GM21825 (cell line): ENCODE measurements at regions not wholly inside any gene's neighbourhood (a gene's known extent, or its start where the extent isn't known, plus 50 kb on each side); places are given as distances from the start of the nearest gene placed in this dataset.

ENCODE experiments used
- ATAC-seq: cut with Tn5 transposase; IDR thresholded peaks from one replicate; pipeline ENCODE4 v1.9.1; 2021; ENCODE audit warnings: mild to moderate bottlenecking, moderate library complexity; ENCODE audit not compliant: unreplicated experiment

DNA sequence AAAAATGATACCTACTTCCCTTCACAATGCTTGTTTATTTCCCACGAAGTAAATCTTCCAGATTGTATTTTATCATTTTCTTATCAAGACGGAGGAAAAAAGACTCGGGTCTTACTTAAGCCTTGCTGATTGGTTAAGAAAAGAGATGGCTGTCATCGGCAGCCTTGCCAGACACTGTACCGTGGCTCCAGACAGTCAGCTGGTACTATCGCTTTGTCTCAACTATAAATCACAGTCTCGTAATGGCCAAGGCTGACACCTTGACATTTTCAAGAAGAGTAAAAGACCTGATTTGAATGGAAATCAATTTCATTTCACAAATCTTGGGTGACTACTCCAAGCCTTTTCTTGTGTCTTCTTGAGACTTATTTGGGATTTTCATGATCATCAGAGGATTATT is 868.0 kb downstream of the USP25 start:
- ATAC-seq, result no peak

GRCh38 chr21:16605597-16605996 is 875.8 kb downstream of the USP25 start:
- no peak for ATAC-seq

DNA sequence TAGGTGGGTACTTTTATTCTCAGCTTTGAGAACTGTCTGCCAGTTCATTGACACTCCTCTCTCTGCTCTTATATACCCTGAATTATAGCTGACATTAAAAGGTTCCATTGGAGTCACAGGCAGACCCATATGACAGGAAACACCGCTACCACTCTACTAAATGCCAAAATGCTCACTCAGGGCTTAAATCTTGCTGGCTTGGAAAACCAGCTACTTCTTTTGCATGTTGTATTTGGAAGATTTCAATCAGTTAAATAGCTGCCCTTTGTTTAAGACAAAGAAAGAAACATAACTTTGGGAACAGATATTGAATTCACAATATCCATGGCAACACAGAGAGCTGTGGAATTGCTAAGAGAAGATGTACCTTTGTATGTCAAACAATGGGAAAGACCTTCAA is 876.5 kb downstream of the USP25 start:
- ATAC-seq, result no peak

- ATAC-seq, result no peak
Observed at GRCh38 chr21:16608209-16608830, 878.5 kb downstream of the USP25 start.

GRCh38 chr21:16619281-16619680 is 889.5 kb downstream of the USP25 start:
- no peak for ATAC-seq

DNA sequence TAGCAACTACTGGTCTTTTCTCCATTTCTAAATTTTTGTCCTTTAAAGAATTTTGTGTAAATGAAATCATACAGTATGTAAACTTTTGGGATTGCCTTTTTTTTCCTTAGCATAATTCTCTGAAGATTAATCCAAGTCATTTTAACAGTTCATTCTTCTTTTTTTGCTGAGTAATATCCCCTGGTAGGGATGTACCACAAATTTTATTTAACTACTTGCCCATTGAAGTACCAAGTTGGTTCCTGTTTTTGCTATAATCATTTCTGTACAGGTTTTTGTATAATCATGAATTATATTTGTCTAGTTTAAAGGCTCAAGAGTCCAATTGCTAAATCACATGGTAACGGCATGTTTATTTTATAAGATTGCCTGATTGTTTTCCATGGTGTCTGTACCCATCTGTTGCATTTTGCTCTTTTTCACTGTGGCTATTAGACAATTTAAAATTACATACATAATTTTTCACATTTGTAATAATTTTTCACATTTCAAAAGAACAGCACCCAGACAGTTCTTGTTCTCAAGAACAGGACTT is 891.1 kb downstream of the USP25 start:
- ATAC-seq, result no peak

- no peak for ATAC-seq
Observed at GRCh38 chr21:16624479-16625118, 888.2 kb upstream of the CXADR start.

DNA sequence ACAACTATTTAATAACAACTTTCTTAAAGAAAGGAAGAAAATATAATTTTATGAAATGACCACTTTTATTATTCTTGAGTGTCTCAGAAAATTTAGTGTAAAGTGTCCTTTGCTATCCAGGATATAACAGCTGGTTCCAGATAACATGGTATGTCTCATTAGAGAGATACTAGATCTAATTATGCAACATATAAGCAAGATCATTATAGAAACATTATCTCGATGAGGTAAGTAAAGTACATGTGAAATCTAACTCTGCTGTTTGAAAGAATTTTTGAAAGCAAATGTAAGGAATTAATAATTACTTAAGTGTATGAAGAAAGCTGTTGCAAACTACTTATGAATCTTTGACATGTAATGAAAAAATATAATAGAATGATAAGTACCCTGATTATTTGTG is 887.4 kb upstream of the CXADR start:
- no peak for ATAC-seq

DNA sequence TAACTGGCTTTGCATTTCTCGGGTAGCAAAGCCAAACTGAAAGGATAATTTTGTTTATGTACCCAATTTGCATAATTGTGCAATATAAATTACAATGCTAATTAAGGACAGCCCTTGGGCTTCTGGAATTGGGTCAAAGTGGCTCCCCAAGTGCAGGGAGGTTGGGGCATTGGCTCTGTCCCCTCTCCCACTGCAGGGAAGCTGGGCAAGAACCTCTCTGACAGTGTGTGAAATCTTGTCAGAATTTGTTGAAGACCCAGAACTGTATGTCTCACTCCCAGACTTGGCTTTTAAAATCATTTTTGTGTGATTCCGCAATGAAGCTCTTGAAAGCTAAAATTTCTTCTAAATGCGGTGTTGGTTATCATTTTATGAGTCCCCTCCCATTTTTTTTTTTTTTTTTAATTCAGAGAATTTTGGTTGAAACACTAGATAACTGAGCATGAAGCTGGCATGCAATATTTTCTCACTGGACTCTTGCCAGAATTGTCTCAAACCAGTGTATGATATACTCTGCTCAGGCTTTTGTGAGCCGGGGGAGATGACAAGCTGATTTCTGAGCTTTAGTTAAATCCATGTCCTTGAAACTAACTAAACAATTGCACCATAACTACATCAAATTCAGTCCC is 878.9 kb upstream of the CXADR start:
- no peak for ATAC-seq

DNA sequence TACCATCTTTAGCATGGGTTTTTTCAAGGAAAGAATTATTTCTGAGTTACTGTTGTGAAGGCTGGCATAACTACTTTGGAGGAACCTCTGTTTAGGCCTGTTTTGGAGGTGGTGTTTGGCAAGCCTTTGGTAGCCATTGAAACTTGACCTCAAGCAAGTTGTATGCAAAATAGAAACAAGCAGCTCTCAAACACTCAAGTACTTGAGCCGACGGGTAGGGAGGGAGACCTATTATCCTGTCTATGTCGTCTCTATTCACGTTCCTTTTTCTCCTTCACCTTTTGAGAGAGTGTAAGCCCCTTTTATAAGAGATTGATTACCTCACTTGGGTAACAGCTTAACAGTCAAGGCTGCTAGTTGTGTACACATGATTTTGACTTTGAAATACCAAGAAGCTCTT is 878.3 kb upstream of the CXADR start:
- ATAC-seq, result no peak

- no peak for ATAC-seq
Observed at GRCh38 chr21:16640297-16641027, 872.4 kb upstream of the CXADR start.

- ATAC-seq, result no peak
Observed at GRCh38 chr21:16642353-16642752, 870.5 kb upstream of the CXADR start.

DNA sequence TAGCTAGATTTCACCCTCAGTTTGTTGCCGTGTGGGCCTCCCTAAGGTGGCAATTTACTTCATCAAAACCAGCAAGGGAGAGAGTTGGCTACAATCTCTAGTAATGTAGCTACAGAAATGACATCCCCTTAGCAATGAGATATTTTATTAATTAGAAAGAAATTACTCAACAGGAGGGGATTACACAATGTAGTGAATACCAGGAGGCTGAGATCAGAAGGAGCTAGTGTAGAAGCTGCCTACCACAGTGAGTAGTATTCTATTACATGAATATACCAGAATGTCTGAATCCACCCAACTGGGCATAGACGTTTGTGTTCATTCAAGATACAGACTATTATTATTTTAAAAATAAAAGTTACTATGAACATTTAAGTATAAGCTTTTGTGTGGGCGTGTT is 868.2 kb upstream of the CXADR start:
- ATAC-seq, result no peak

GRCh38 chr21:16650714-16651366 is 862.0 kb upstream of the CXADR start:
- no peak for ATAC-seq

GRCh38 chr21:16651956-16652355 is 860.9 kb upstream of the CXADR start:
- no peak for ATAC-seq

GRCh38 chr21:16663436-16663835 is 849.4 kb upstream of the CXADR start:
- ATAC-seq, result no peak

- no peak for ATAC-seq
Observed at GRCh38 chr21:16667395-16667794, 845.4 kb upstream of the CXADR start.

DNA sequence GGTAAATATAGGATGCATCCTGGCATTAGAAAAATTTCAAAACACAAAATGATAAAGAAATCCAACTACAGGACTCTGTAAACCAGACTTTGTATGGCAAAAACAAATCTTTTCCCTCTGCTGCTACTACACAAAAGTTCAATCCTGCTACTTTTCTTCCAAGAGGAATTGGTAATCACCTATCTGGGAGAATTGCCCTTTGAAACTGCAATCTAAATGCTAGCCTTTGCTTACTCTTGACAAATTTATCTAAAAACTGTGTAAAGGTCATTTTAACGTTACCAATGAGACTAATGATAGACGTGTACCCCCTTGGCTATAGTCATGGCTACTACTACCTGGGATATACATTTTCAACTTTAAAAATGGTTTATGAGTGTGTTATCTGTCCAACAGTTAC is 837.9 kb upstream of the CXADR start:
- ATAC-seq, result no peak

DNA sequence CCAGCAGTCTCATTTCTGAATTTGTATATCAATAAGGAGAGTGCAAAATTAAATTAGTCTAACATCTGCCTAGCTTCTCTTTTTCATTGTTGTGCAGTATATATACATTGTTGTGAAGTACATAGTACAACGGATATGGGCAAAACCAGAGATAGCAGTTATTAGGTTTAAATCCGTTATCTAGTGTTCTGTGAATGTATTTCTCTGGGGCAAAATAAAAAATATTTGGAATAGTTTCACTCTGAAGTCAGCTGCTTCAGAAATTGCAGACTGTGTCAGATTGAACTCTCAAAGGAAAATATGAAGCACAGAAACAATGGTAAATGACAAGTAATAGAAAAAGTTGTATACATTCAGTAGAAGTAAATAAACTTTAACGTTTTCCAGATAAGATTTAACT is 836.5 kb upstream of the CXADR start:
- no peak for ATAC-seq

- no peak for ATAC-seq
Observed at GRCh38 chr21:16678429-16679160, 834.2 kb upstream of the CXADR start.
